H1 (cell line): ENCODE measurements at regions not wholly inside any gene's neighbourhood (a gene's known extent, or its start where the extent isn't known, plus 50 kb on each side); places are given as distances from the start of the nearest gene placed in this dataset.

ENCODE experiments used
- CTCF ChIA-PET: fragments of 300-600 bp; sonication (Branson Sonifier 250); formaldehyde crosslinking; loops from one replicate; lab custom pipeline; 2021; ENCODE audit not compliant: partially characterized antibody; lab: Charles Lee
- POLR2A ChIA-PET: fragments of 300-600 bp; sonication (Branson Sonifier 250); formaldehyde crosslinking; loops from one replicate; lab custom pipeline; 2021; ENCODE audit warnings: inconsistent platforms; ENCODE audit not compliant: partially characterized antibody; lab: Charles Lee
- DNase-seq, 2 experiments: peaks; one replicate each; pipeline versions ENCODE4 v3.0.0 to v3.0.0-alpha.2; 2010 to 2022; ENCODE audit warnings: low spot score in 2 of 2, low read depth in 1 of 2, mixed read lengths in 1 of 2
- FAIRE-seq: peaks from 2 replicates; lab custom pipeline; 2011; peaks lifted over from hg19 to GRCh38; lab: Jason Lieb, UNC
- H2AFZ ChIP-seq: 2 replicates; pipeline ENCODE4 v1.8.1; 2012; ENCODE audit warnings: low read length, inconsistent platforms
- H2AK5ac ChIP-seq: 2 replicates; pipeline ENCODE4 v1.6.1; 2013; ENCODE audit warnings: low read depth, low read length
- H2BK120ac ChIP-seq: replicated peaks from 2 replicates; pipeline ENCODE3; 2013; ENCODE audit warnings: low read depth, low read length, inconsistent platforms
- H2BK12ac ChIP-seq: 2 replicates; pipeline ENCODE4 v1.6.1; 2013; ENCODE audit warnings: low read depth, low read length
- H2BK15ac ChIP-seq: 2 replicates; pipeline ENCODE4 v1.6.1; 2013; ENCODE audit warnings: low read length
- H2BK20ac ChIP-seq: 2 replicates; pipeline ENCODE4 v1.6.1; 2013; ENCODE audit warnings: low read length
- H2BK5ac ChIP-seq: 2 replicates; pipeline ENCODE4 v1.6.1; 2013; ENCODE audit warnings: low read depth, low read length
- H3K14ac ChIP-seq: 2 replicates; pipeline ENCODE4 v1.6.1; 2013; ENCODE audit warnings: inconsistent platforms; ENCODE audit not compliant: insufficient read length
- H3K18ac ChIP-seq: 2 replicates; pipeline ENCODE4 v1.6.1; 2013; ENCODE audit warnings: low read length; ENCODE audit errors: extremely low read depth
- H3K23ac ChIP-seq: 2 replicates; pipeline ENCODE4 v1.6.1; 2013; ENCODE audit warnings: inconsistent platforms; ENCODE audit not compliant: insufficient read length
- H3K23me2 ChIP-seq: 2 replicates; pipeline ENCODE4 v1.6.1; 2013; ENCODE audit warnings: low read depth, low read length
- H3K27ac ChIP-seq: 2 replicates; pipeline ENCODE4 v1.6.1; 2011; ENCODE audit warnings: low read depth, low read length, inconsistent platforms
- H3K27me3 ChIP-seq, 4 experiments: replicated peaks in 1 of 4; 1 replicate in 1 of 4; 2 replicates in 3 of 4; pipeline versions ENCODE4 v1.6.1 to v1.8.1; 2011 to 2013; ENCODE audit warnings: low read length in 3 of 4, mild to moderate bottlenecking in 3 of 4, inconsistent platforms in 2 of 4, mixed read lengths in 2 of 4, moderate library complexity in 1 of 4; ENCODE audit not compliant: control insufficient read depth in 3 of 4, insufficient read depth in 3 of 4; ENCODE audit errors: extremely low read depth in 1 of 4
- H3K36me3 ChIP-seq, 4 experiments: 2 replicates each; pipeline versions ENCODE4 v1.6.1 to v1.8.1; 2011 to 2013; ENCODE audit warnings: mild to moderate bottlenecking in 4 of 4, low read length in 3 of 4, moderate library complexity in 2 of 4, control low read depth in 1 of 4, inconsistent platforms in 1 of 4; ENCODE audit not compliant: insufficient read depth in 4 of 4, control insufficient read depth in 2 of 4
- H3K4ac ChIP-seq: replicated peaks from 2 replicates; pipeline ENCODE3; 2013; ENCODE audit warnings: low read length, low read depth, mixed read lengths, inconsistent platforms; ENCODE audit not compliant: insufficient read length
- H3K4me1 ChIP-seq, 4 experiments: replicated peaks in 1 of 4; 1 replicate in 1 of 4; 2 replicates in 3 of 4; pipeline versions ENCODE4 v1.6.1 to v1.8.1; 2011 to 2013; ENCODE audit warnings: low read length in 3 of 4, inconsistent platforms in 2 of 4, mixed read lengths in 1 of 4; ENCODE audit not compliant: insufficient read depth in 4 of 4, control insufficient read depth in 3 of 4
- H3K4me2 ChIP-seq, 2 experiments: 2 replicates each; pipeline versions ENCODE4 v1.6.1 to v1.8.1; 2011 to 2013; ENCODE audit warnings: low read depth in 2 of 2, low read length in 2 of 2, control low read depth in 1 of 2, inconsistent platforms in 1 of 2, mild to moderate bottlenecking in 1 of 2; ENCODE audit not compliant: insufficient read depth in 1 of 2
- H3K4me3 ChIP-seq, 4 experiments: fragments of 200-600, 300-600 bp in 1 of 4; sonication (generic), shearing (Covaris generic), sonication (Bioruptor Twin) in 1 of 4; 2 replicates each; pipeline versions ENCODE4 v1.5.1 to v1.8.1; 2011 to 2016; ENCODE audit warnings: low read length in 4 of 4, low read depth in 3 of 4, control low read depth in 2 of 4, inconsistent platforms in 2 of 4, mild to moderate bottlenecking in 2 of 4, mixed read lengths in 1 of 4, moderate library complexity in 1 of 4; ENCODE audit not compliant: insufficient read depth in 2 of 4; ENCODE audit errors: extremely low read depth in 1 of 4
- H3K56ac ChIP-seq: replicated peaks from 2 replicates; pipeline ENCODE3; 2013; ENCODE audit warnings: low read depth, mild to moderate bottlenecking, mixed read lengths, low read length, inconsistent platforms; ENCODE audit not compliant: insufficient read length
- H3K79me1 ChIP-seq: 2 replicates; pipeline ENCODE4 v1.6.1; 2013; ENCODE audit warnings: low read depth, low read length, control low read depth
- H3K79me2 ChIP-seq, 2 experiments: 2 replicates each; pipeline versions ENCODE4 v1.6.1 to v1.8.1; 2012 to 2013; ENCODE audit warnings: low read length in 2 of 2, mild to moderate bottlenecking in 2 of 2, inconsistent platforms in 1 of 2; ENCODE audit not compliant: insufficient read depth in 2 of 2, control insufficient read depth in 1 of 2
- H3K9ac ChIP-seq, 4 experiments: replicated peaks in 1 of 4; 1 replicate in 1 of 4; 2 replicates in 3 of 4; pipeline versions ENCODE4 v1.6.1 to v1.8.1; 2011 to 2013; ENCODE audit warnings: low read depth in 3 of 4, low read length in 3 of 4, control low read depth in 2 of 4, mild to moderate bottlenecking in 2 of 4, moderate library complexity in 2 of 4, inconsistent platforms in 1 of 4; ENCODE audit errors: extremely low read depth in 1 of 4
- H3K9me3 ChIP-seq, 2 experiments: 2 replicates each; pipeline versions ENCODE4 v1.6.1 to v1.8.1; 2012 to 2013; ENCODE audit warnings: mild to moderate bottlenecking in 2 of 2, moderate library complexity in 2 of 2, control low read depth in 1 of 2, inconsistent platforms in 1 of 2, low read depth in 1 of 2, low read length in 1 of 2, mixed read lengths in 1 of 2; ENCODE audit not compliant: insufficient read depth in 2 of 2
- H4K20me1 ChIP-seq, 2 experiments: replicated peaks in 1 of 2; 2 replicates each; pipeline versions ENCODE3 to v1.8.1; 2011 to 2013; ENCODE audit warnings: inconsistent platforms in 2 of 2, low read length in 2 of 2, mild to moderate bottlenecking in 1 of 2; ENCODE audit not compliant: insufficient read depth in 2 of 2, control insufficient read depth in 1 of 2
- H4K5ac ChIP-seq: 2 replicates; pipeline ENCODE4 v1.6.1; 2013; ENCODE audit warnings: low read length, low read depth, mixed read lengths, inconsistent platforms; ENCODE audit not compliant: insufficient read length
- H4K8ac ChIP-seq: 2 replicates; pipeline ENCODE4 v1.8.0; 2013; ENCODE audit warnings: mild to moderate bottlenecking, moderate library complexity, low read length, inconsistent platforms; ENCODE audit not compliant: insufficient read depth; ENCODE audit errors: extremely low read depth
- H4K91ac ChIP-seq: replicated peaks from 2 replicates; pipeline ENCODE3; 2013; ENCODE audit warnings: low read length, mixed read lengths, inconsistent platforms; ENCODE audit not compliant: insufficient read length
- CEBPB ChIP-seq: IDR thresholded peaks from 2 replicates; pipeline ENCODE4 v1.6.1; 2012; ENCODE audit warnings: low read depth, low read length
- MAFK ChIP-seq: IDR thresholded peaks from 2 replicates; pipeline ENCODE4 v1.6.1; 2012; ENCODE audit warnings: low read depth, mild to moderate bottlenecking, improper control_type of control experiment, low read length
- RAD21 ChIP-seq, 2 experiments: IDR thresholded peaks in 1 of 2; conservative IDR thresholded peaks in 1 of 2; 2 replicates each; pipeline ENCODE4 v1.6.1; 2011; ENCODE audit warnings: low read depth in 2 of 2, low read length in 2 of 2, improper control_type of control experiment in 1 of 2, inconsistent platforms in 1 of 2, mild to moderate bottlenecking in 1 of 2, moderate library complexity in 1 of 2
- SRF ChIP-seq: IDR thresholded peaks from 2 replicates; pipeline ENCODE4 v1.6.1; 2011; ENCODE audit warnings: mild to moderate bottlenecking, low read depth, low read length, moderate library complexity
- WGBS, 2 experiments: shearing (Covaris generic) in 1 of 2; methylation state at CpG; one replicate each; pipeline versions ENCODE4 v1.1.6 to v1.1.7; 2013 to 2015; ENCODE audit warnings: low lambda C conversion rate in 2 of 2, mixed read lengths in 2 of 2, inconsistent platforms in 1 of 2, low coverage in 1 of 2, missing lambda C conversion rate in 1 of 2; ENCODE audit not compliant: insufficient replicate concordance in 2 of 2, insufficient coverage in 1 of 2, insufficient read length in 1 of 2; ENCODE audit errors: extremely low coverage in 1 of 2, missing lambda C conversion rate in 1 of 2; 5-methylcytosine and 5-hydroxymethylcytosine counted together

- Histone ChIP-seq H2AFZ (peak overlapping the region; percentile 6; the same call in 1 of the 2 replicates), H2BK20ac (no peak overlapping the region), H3K27me3 (no peaks in the 10 kb centered on the region), H3K9me3 (no peaks in the 10 kb centered on the region), H3K4me2 (no peak overlapping the region), H3K79me1 (no peaks in the 10 kb centered on the region), H3K4me1 (peaks cover 0 to 4% (median 2%) of the 10 kb centered on the region in 4 experiments; a peak in 3 of 7 replicates), H4K8ac (no peak overlapping the region), H4K20me1 (no peaks in the 10 kb centered on the region), H3K36me3 (no peaks in the 10 kb centered on the region; a peak in 1 of 8 replicates), H4K5ac (no peak overlapping the region), H2AK5ac (no peak overlapping the region), H2BK120ac (no peak overlapping the region), H3K9ac (no peak overlapping the region), H4K91ac (no peak overlapping the region), H2BK5ac (no peak overlapping the region), H3K14ac (no peak overlapping the region), H3K4ac (no peak overlapping the region), H2BK12ac (no peak overlapping the region), H3K4me3 (no peak overlapping the region), H3K27ac (no peak overlapping the region), H3K18ac (no peak overlapping the region), H3K23me2 (no peaks in the 10 kb centered on the region), H3K79me2 (no peaks in the 10 kb centered on the region), H3K23ac (no peak overlapping the region), H3K56ac (no peak overlapping the region), H2BK15ac (no peak overlapping the region)
- TF ChIP-seq CEBPB (no peak), MAFK (no peak), RAD21 (IDR thresholded peaks at IDR 0.05 in 1 of 2, conservative IDR thresholded peaks at IDR 0.05 in 1 of 2; ENCODE audit: low read depth in 2 of 2, low read length in 2 of 2) (peak in 1 of 2 experiments; percentile 10; a peak in 2 of 4 replicates), SRF (no peak)
- CTCF ChIA-PET: interaction anchor here (0.6 to 1.8 kb wide), 10 partner anchors 8 to 441 kb away, joined by 3 to 8 read pairs (median 3); no protein-coding TSS in a partner anchor
- 90% methylated on average over 5 of the region's 5 CpGs; no CpG with 5 or more reads in 1 of the 2 experiments for WGBS, 2 experiments
- DNase-seq (no peak), FAIRE-seq (no peak)
- POLR2A ChIA-PET: no interaction called here
Observed at GRCh38 chr17:68794636-68795434, 160.4 kb downstream of the ABCA8 start.
